A549 (cell line): ENCODE measurements at regions not wholly inside any gene's neighbourhood (a gene's known extent, or its start where the extent isn't known, plus 50 kb on each side); places are given as distances from the start of the nearest gene placed in this dataset.

Experiments used
- CEBPB ChIP-seq, 2 experiments: fragments of >200 bp in 1 of 2; sonication (Bioruptor Twin) in 1 of 2; formaldehyde crosslinking in 1 of 2; IDR thresholded peaks; 2 replicates each; pipeline ENCODE4 v1.6.1; 2012 to 2016
- EP300 ChIP-seq, 2 experiments: fragments of >200 bp; sonication (Bioruptor Twin); formaldehyde crosslinking; IDR thresholded peaks; 2 replicates in 1 of 2; 3 replicates in 1 of 2; pipeline ENCODE4 v1.6.1; 2016 to 2017
- JUN ChIP-seq, 2 experiments: fragments of >200 bp; sonication (Bioruptor Twin); formaldehyde crosslinking; IDR thresholded peaks; 2 replicates in 1 of 2; 3 replicates in 1 of 2; pipeline ENCODE4 v1.6.1; 2016 to 2017
- JUNB ChIP-seq: fragments of >200 bp; sonication (Bioruptor Twin); formaldehyde crosslinking; IDR thresholded peaks from 2 replicates; pipeline ENCODE4 v1.6.1; 2016
- TF ChIP-seq, protein P1 (sequence below): fragments of 450-650 bp; IDR thresholded peaks from 2 replicates; pipeline ENCODE4 v1.6.1; 2014; ENCODE audit warnings: antibody characterized with exemption
- TF ChIP-seq, protein P2 (sequence below): fragments of 200-600 bp; sonication (generic); IDR thresholded peaks from 2 replicates; pipeline ENCODE4 v1.6.1; 2016; ENCODE audit warnings: antibody characterized with exemption, mild to moderate bottlenecking, moderate library complexity
- TF ChIP-seq, protein P3 (sequence below): fragments of >200 bp; sonication (Bioruptor Twin); formaldehyde crosslinking; IDR thresholded peaks from 3 replicates; pipeline ENCODE4 v1.5.1; 2016

GRCh38 chr1:83574791-83575190, 424.1 kb downstream of the TTLL7 start:
- TF ChIP-seq, protein P1, sequence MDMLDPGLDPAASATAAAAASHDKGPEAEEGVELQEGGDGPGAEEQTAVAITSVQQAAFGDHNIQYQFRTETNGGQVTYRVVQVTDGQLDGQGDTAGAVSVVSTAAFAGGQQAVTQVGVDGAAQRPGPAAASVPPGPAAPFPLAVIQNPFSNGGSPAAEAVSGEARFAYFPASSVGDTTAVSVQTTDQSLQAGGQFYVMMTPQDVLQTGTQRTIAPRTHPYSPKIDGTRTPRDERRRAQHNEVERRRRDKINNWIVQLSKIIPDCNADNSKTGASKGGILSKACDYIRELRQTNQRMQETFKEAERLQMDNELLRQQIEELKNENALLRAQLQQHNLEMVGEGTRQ = no peak
- TF ChIP-seq, protein P2, sequence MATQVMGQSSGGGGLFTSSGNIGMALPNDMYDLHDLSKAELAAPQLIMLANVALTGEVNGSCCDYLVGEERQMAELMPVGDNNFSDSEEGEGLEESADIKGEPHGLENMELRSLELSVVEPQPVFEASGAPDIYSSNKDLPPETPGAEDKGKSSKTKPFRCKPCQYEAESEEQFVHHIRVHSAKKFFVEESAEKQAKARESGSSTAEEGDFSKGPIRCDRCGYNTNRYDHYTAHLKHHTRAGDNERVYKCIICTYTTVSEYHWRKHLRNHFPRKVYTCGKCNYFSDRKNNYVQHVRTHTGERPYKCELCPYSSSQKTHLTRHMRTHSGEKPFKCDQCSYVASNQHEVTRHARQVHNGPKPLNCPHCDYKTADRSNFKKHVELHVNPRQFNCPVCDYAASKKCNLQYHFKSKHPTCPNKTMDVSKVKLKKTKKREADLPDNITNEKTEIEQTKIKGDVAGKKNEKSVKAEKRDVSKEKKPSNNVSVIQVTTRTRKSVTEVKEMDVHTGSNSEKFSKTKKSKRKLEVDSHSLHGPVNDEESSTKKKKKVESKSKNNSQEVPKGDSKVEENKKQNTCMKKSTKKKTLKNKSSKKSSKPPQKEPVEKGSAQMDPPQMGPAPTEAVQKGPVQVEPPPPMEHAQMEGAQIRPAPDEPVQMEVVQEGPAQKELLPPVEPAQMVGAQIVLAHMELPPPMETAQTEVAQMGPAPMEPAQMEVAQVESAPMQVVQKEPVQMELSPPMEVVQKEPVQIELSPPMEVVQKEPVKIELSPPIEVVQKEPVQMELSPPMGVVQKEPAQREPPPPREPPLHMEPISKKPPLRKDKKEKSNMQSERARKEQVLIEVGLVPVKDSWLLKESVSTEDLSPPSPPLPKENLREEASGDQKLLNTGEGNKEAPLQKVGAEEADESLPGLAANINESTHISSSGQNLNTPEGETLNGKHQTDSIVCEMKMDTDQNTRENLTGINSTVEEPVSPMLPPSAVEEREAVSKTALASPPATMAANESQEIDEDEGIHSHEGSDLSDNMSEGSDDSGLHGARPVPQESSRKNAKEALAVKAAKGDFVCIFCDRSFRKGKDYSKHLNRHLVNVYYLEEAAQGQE = no peak
- TF ChIP-seq, protein P3, sequence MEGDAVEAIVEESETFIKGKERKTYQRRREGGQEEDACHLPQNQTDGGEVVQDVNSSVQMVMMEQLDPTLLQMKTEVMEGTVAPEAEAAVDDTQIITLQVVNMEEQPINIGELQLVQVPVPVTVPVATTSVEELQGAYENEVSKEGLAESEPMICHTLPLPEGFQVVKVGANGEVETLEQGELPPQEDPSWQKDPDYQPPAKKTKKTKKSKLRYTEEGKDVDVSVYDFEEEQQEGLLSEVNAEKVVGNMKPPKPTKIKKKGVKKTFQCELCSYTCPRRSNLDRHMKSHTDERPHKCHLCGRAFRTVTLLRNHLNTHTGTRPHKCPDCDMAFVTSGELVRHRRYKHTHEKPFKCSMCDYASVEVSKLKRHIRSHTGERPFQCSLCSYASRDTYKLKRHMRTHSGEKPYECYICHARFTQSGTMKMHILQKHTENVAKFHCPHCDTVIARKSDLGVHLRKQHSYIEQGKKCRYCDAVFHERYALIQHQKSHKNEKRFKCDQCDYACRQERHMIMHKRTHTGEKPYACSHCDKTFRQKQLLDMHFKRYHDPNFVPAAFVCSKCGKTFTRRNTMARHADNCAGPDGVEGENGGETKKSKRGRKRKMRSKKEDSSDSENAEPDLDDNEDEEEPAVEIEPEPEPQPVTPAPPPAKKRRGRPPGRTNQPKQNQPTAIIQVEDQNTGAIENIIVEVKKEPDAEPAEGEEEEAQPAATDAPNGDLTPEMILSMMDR = no peak
- TF ChIP-seq EP300 (IDR thresholded peaks at IDR 0.05) = no peak
- no peak for TF ChIP-seq JUN (IDR thresholded peaks at IDR 0.05)
- TF ChIP-seq CEBPB (IDR thresholded peaks at IDR 0.05) = no peak
- no peak for TF ChIP-seq JUNB
